ENCODE measurements at regions not wholly inside any gene's neighbourhood (a gene's known extent, or its start where the extent isn't known, plus 50 kb on each side); places are given as distances from the start of the nearest gene placed in this dataset.

DNA sequence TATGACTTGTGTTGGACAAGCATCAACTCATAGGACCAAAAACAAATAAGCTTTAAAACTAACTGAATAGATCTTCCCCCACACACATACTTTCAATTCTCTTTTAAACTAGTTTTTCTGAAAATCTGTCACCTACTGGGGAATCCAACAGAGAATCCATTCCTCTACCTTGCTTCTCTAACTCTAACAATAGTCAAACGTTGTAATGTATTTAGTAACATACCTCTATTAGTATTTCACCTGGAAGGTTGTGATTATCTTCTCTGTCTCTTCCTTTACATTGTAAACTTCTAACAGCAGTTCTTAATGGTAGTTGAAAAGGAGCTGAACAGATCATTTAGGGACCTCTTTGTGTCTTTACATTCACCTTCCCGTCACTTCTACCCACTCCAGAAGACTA is 337.1 kb upstream of the FAM241A start:
- ATAC-seq (no peak), DNase-seq (no peak)
- H3K4me3 Mint-ChIP-seq = no peak overlapping the region
- H3K36me3 Mint-ChIP-seq (ENCODE audit: low read depth) = peaks cover 3% of the 10 kb centered on the region
- no peaks in the 10 kb centered on the region for H3K27me3 Mint-ChIP-seq
- no peaks in the 10 kb centered on the region for H3K9me3 ChIP-seq (ENCODE audit: control insufficient read depth, low read length, poor library complexity, severe bottlenecking)
- no peak overlapping the region for H3K27ac Mint-ChIP-seq
- no peaks in the 10 kb centered on the region for H3K4me1 Mint-ChIP-seq

- no peaks in the 10 kb centered on the region for H3K27me3 Mint-ChIP-seq
- no peaks in the 10 kb centered on the region for H3K9me3 ChIP-seq (ENCODE audit: control insufficient read depth, low read length, poor library complexity, severe bottlenecking)
- ATAC-seq (no peak), DNase-seq (no peak)
- H3K36me3 Mint-ChIP-seq (ENCODE audit: low read depth) = peaks cover 2% of the 10 kb centered on the region
- no peak overlapping the region for H3K4me3 Mint-ChIP-seq
- no peaks in the 10 kb centered on the region for H3K4me1 Mint-ChIP-seq
- no peak overlapping the region for H3K27ac Mint-ChIP-seq
Observed at GRCh38 chr4:111811661-111812060, 333.6 kb upstream of the FAM241A start.

DNA sequence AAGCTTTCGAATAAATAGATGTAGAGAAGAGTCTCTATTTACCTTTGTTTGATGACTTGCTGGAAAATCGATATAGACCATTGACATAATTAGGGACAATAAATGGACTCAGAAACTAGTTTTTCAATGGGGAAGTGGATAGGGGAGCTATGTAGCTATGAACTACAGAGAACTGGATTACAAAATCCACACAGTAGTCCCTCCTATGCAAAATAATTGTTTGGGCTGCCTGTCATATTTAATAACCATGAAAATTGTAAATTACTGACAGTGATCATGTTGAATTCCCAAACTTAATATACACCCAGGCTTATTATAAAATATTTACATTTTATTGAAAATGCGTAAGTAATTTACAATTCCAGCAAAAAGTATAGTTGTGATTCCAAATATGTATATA is 333.1 kb upstream of the FAM241A start:
- Mint-ChIP-seq H3K4me3 (no peak overlapping the region), H3K27me3 (no peaks in the 10 kb centered on the region), H3K36me3 (ENCODE audit: low read depth) (no peaks in the 10 kb centered on the region)

GRCh38 chr4:111812760-111813159 is 332.5 kb upstream of the FAM241A start:
- H3K27ac Mint-ChIP-seq = no peak overlapping the region
- H3K4me3 Mint-ChIP-seq = no peak overlapping the region
- no peaks in the 10 kb centered on the region for H3K4me1 Mint-ChIP-seq
- ATAC-seq (no peak), DNase-seq (no peak)
- H3K36me3 Mint-ChIP-seq (ENCODE audit: low read depth) = no peaks in the 10 kb centered on the region
- H3K9me3 ChIP-seq (ENCODE audit: control insufficient read depth, low read length, poor library complexity, severe bottlenecking) = peaks cover 2% of the 10 kb centered on the region
- no peaks in the 10 kb centered on the region for H3K27me3 Mint-ChIP-seq

More for the DNA sequence above, 333.1 kb upstream of the FAM241A start:
- H3K4me1 Mint-ChIP-seq = no peaks in the 10 kb centered on the region
- H3K27ac Mint-ChIP-seq = no peak overlapping the region
- DNase-seq (no peak), ATAC-seq (no peak)
- no peaks in the 10 kb centered on the region for H3K9me3 ChIP-seq (ENCODE audit: control insufficient read depth, low read length, poor library complexity, severe bottlenecking)

DNA sequence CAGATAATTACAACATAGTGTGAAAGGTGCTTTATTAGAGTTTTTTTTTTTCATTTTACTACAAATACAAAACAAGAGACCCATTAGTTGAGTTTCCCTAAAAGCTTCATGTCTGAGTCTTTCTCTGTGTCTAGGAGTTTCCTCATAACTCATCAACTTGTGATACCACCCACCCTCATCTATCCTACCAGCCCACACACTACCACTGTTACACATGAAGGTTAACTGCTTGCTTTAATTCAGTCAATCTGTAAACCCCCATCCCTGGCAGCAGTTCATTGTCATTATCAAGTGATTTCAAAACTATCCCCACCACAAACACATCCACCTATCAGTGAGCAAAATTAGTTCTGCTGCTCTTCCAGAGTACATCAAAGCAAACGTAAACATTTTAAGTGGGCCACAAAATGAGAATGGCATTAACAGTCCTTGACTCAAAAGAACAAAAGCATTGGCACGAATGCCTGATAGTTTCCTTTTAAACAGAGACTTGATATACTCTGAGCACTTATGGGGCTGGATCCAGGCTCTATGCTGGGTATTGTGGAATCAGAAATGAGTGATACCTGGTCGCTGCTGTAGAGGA is 331.6 kb upstream of the FAM241A start:
- H3K27me3 Mint-ChIP-seq = no peaks in the 10 kb centered on the region
- H3K36me3 Mint-ChIP-seq (ENCODE audit: low read depth) = no peaks in the 10 kb centered on the region
- no peaks in the 10 kb centered on the region for H3K4me1 Mint-ChIP-seq
- ATAC-seq = no peak
- peaks cover 6% of the 10 kb centered on the region for H3K9me3 ChIP-seq (ENCODE audit: control insufficient read depth, low read length, poor library complexity, severe bottlenecking)
- H3K27ac Mint-ChIP-seq = no peak overlapping the region
- no peak overlapping the region for H3K4me3 Mint-ChIP-seq
- DNase-seq = no peak

DNA sequence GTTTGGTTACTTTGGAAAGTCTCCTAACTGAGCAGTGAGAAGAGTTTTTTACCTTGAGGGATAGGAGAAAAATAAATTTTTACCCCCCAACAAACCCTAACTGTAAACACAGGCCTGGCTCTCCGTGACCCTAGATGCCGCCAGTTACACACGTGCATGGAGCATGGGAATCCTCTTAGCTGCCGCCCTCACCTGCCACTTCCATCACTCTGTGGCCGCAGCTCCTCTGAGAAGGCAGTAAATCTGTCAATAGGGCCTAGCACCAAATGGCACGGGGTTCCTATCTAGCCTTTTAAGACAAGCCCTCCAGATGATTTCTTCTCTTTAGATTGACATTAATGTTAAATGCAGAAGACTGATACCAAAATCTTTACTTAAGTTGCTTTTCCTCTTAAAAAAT is 330.3 kb upstream of the FAM241A start:
- Mint-ChIP-seq H3K27me3 (no peaks in the 10 kb centered on the region), H3K36me3 (ENCODE audit: low read depth) (no peaks in the 10 kb centered on the region), H3K4me3 (no peak overlapping the region), H3K4me1 (no peaks in the 10 kb centered on the region), H3K27ac (no peak overlapping the region)
- DNase-seq (no peak), ATAC-seq (no peak)
- peaks cover 6% of the 10 kb centered on the region for H3K9me3 ChIP-seq (ENCODE audit: control insufficient read depth, low read length, poor library complexity, severe bottlenecking)

DNA sequence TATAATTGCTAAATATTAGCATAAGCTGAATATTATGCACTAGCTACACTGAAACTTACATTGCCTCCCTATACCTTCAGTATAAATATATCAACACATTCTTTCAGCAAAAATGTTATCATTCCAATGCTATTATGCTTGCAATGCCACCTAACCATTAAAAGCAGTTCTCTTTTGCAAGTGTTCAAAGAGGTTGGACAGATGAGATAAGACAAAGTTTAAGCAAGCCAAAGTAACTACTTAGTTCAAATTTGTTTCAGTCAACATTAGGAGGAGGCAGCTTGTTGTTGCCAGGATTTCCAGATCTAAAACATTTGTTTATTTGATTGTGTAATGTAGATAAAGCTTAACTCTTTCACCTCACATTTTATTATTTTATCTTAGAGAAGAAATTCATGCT is 323.9 kb upstream of the FAM241A start:
- peaks cover 6% of the 10 kb centered on the region for H3K9me3 ChIP-seq (ENCODE audit: control insufficient read depth, low read length, poor library complexity, severe bottlenecking)
- no peak for DNase-seq
- no peak overlapping the region for H3K27ac Mint-ChIP-seq
- no peaks in the 10 kb centered on the region for H3K27me3 Mint-ChIP-seq
- no peaks in the 10 kb centered on the region for H3K36me3 Mint-ChIP-seq (ENCODE audit: low read depth)
- no peak for ATAC-seq
- H3K4me1 Mint-ChIP-seq = no peaks in the 10 kb centered on the region
- no peak overlapping the region for H3K4me3 Mint-ChIP-seq

DNA sequence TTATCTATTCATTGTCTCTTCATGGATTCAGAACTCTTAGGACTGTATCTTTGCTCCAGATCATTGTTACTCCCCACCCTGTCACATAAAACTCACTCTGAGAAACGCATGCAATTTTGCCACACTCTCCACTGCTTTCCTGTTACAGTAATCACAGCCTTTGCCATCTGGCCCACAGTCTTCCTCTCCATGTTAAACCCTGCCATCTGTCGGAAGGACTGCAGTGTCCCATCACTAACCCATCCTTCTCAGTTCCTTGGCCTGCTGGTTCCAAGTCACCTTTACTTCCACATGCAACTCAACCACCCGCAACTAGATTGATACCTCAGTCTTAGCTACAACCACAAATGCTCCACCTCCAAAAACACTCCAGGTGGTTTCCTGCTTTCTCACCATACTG is 308.7 kb upstream of the FAM241A start:
- DNase-seq (no peak), ATAC-seq (no peak)
- Mint-ChIP-seq H3K4me1 (no peaks in the 10 kb centered on the region), H3K27ac (no peak overlapping the region), H3K27me3 (no peaks in the 10 kb centered on the region), H3K36me3 (ENCODE audit: low read depth) (no peaks in the 10 kb centered on the region), H3K4me3 (no peak overlapping the region)
- H3K9me3 ChIP-seq (ENCODE audit: control insufficient read depth, low read length, poor library complexity, severe bottlenecking) = no peaks in the 10 kb centered on the region

DNA sequence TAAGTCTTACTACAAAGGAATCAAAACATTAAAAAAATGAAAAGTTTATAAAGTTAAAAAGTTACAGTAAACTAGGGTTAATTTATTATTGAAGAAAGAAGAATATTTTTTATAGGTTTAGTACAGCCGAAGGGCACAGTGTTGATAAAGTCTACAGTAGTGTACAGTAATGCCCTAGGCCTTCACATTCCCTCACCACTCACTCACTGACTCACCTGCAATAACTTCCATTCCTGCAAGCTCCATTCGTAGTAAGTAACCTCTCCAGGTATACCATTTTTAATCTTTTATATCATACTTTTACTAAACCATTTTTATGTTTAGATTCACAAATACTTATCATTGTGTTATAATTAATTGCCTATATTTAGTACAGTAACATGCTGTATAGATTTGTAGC is 307.5 kb upstream of the FAM241A start:
- Mint-ChIP-seq H3K4me3 (no peak overlapping the region), H3K4me1 (no peaks in the 10 kb centered on the region), H3K27me3 (no peaks in the 10 kb centered on the region), H3K27ac (no peak overlapping the region), H3K36me3 (ENCODE audit: low read depth) (no peaks in the 10 kb centered on the region)
- no peaks in the 10 kb centered on the region for H3K9me3 ChIP-seq (ENCODE audit: control insufficient read depth, low read length, poor library complexity, severe bottlenecking)
- ATAC-seq = no peak
- no peak for DNase-seq

- no peak for DNase-seq
- H3K36me3 Mint-ChIP-seq (ENCODE audit: low read depth) = no peaks in the 10 kb centered on the region
Observed at GRCh38 chr4:111838406-111838930, 306.8 kb upstream of the FAM241A start.

GRCh38 chr4:111839141-111839540 is 306.1 kb upstream of the FAM241A start:
- no peak overlapping the region for H3K4me3 Mint-ChIP-seq
- H3K27ac Mint-ChIP-seq = no peak overlapping the region
- H3K9me3 ChIP-seq (ENCODE audit: control insufficient read depth, low read length, poor library complexity, severe bottlenecking) = no peaks in the 10 kb centered on the region
- no peaks in the 10 kb centered on the region for H3K4me1 Mint-ChIP-seq
- DNase-seq (no peak), ATAC-seq (no peak)
- no peaks in the 10 kb centered on the region for H3K36me3 Mint-ChIP-seq (ENCODE audit: low read depth)
- no peaks in the 10 kb centered on the region for H3K27me3 Mint-ChIP-seq

More at GRCh38 chr4:111838406-111838930, 306.8 kb upstream of the FAM241A start:
- Mint-ChIP-seq H3K27ac (no peak overlapping the region), H3K27me3 (no peaks in the 10 kb centered on the region), H3K4me3 (no peak overlapping the region), H3K4me1 (no peaks in the 10 kb centered on the region)
- ATAC-seq = no peak
- no peaks in the 10 kb centered on the region for H3K9me3 ChIP-seq (ENCODE audit: control insufficient read depth, low read length, poor library complexity, severe bottlenecking)

- no peak overlapping the region for H3K4me3 Mint-ChIP-seq
- no peaks in the 10 kb centered on the region for H3K27me3 Mint-ChIP-seq
- no peaks in the 10 kb centered on the region for H3K4me1 Mint-ChIP-seq
Observed at GRCh38 chr4:111842336-111842735, 302.9 kb upstream of the FAM241A start.

DNA sequence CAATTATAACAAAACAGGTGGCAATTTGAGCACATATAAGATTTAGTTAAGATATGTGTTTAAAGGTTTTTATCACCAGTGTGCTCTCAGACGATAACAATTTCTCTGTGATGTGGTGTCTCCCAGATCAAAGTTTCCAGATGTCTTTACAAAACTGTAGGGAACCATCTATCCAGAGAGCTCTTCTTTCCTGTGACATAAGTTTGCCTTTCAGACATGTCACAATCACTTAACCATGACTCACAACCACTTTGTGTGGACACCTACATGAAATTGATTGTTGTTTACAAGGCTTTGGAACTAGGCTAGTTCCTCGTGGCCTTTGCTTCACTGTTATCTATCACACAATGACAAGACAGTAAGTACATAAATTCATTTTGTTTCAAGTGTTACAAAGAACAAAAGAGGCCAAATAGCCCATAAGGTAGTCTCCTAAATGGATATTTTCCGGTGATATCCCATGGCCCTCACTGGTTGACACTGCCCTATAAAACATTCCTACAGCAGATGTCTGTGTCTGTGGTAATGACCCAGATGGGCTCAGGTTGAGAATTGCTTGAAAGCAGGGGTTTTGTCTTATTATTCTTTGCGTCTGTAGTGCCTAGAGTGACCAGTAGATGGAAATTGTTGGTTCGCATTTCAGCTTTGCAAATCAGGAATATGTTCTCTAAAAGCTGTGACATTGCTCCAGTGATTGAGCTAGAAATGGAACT is 297.8 kb upstream of the FAM241A start:
- Mint-ChIP-seq H3K36me3 (ENCODE audit: low read depth) (no peaks in the 10 kb centered on the region), H3K27ac (no peak overlapping the region), H3K4me1 (no peaks in the 10 kb centered on the region), H3K4me3 (no peak overlapping the region), H3K27me3 (no peaks in the 10 kb centered on the region)
- ATAC-seq = no peak
- no peak for DNase-seq
- no peaks in the 10 kb centered on the region for H3K9me3 ChIP-seq (ENCODE audit: control insufficient read depth, low read length, poor library complexity, severe bottlenecking)

More at GRCh38 chr4:111842336-111842735, 302.9 kb upstream of the FAM241A start:
- no peaks in the 10 kb centered on the region for H3K9me3 ChIP-seq (ENCODE audit: control insufficient read depth, low read length, poor library complexity, severe bottlenecking)
- DNase-seq (no peak), ATAC-seq (no peak)
- Mint-ChIP-seq H3K36me3 (ENCODE audit: low read depth) (no peaks in the 10 kb centered on the region), H3K27ac (no peak overlapping the region)

GRCh38 chr4:111849746-111850284 is 295.4 kb upstream of the FAM241A start:
- Mint-ChIP-seq H3K4me3 (no peak overlapping the region), H3K27me3 (no peaks in the 10 kb centered on the region), H3K27ac (no peak overlapping the region), H3K4me1 (no peaks in the 10 kb centered on the region), H3K36me3 (ENCODE audit: low read depth) (no peaks in the 10 kb centered on the region)
- ATAC-seq (no peak), DNase-seq (no peak)
- H3K9me3 ChIP-seq (ENCODE audit: control insufficient read depth, low read length, poor library complexity, severe bottlenecking) = no peaks in the 10 kb centered on the region
